ENCODE measurements at regions not wholly inside any gene's neighbourhood (a gene's known extent, or its start where the extent isn't known, plus 50 kb on each side); places are given as distances from the start of the nearest gene placed in this dataset.

GRCh38 chr4:173862754-173863153 is 332.7 kb upstream of the HAND2 start:
- DNase-seq (ENCODE audit: extremely low read depth in 1 of 4, low spot score in 3 of 4) (no peak), ATAC-seq (no peak), FAIRE-seq (no peak)
- no peak overlapping the region for H3K9ac ChIP-seq (ENCODE audit: insufficient read depth in 1 of 2, low read depth in 2 of 2, low read length in 2 of 2)
- CTCF ChIA-PET (ENCODE audit: low intra/inter-chr PET ratio): no interaction called here
- H3K36me3 ChIP-seq (ENCODE audit: control insufficient read depth, insufficient read depth, low read length): no peaks in the 10 kb centered on the region
- H3K79me2 ChIP-seq (ENCODE audit: control insufficient read depth, insufficient read depth, low read length): no peaks in the 10 kb centered on the region
- BruUV-seq (replicated peaks): no TSS peak
- TF ChIP-seq CEBPG (CRISPR knock-in tag; IDR thresholded peaks at IDR 0.05) (no peak), CEBPG (tag; conservative IDR thresholded peaks at IDR 0.05 in 1 of 2, IDR thresholded peaks at IDR 0.05 in 1 of 2) (peak in 1 of 2 experiments; percentile 73; a peak in 2 of 4 replicates), CEBPB (tag; IDR thresholded peaks at IDR 0.05) (peak; percentile 81), MBD2 (IDR thresholded peaks at IDR 0.05; ENCODE audit: borderline replicate concordance, low read depth) (no peak), NONO (IDR thresholded peaks at IDR 0.05; ENCODE audit: low read depth in 2 of 2, low read length in 1 of 2) (no peak)
- no peak overlapping the region for H3K4me2 ChIP-seq (ENCODE audit: insufficient read depth, low read length)
- H3K9me1 ChIP-seq (ENCODE audit: control insufficient read depth, insufficient read depth, low read length): no peaks in the 10 kb centered on the region
- no peaks in the 10 kb centered on the region for H3K9me3 ChIP-seq (replicated peaks; ENCODE audit: control insufficient read depth, insufficient read depth, low read depth, low read length)
- WGBS (ENCODE audit: insufficient coverage, low coverage, missing lambda C conversion rate): 12% methylated on average over 3 of the region's 3 CpGs
- no peaks in the 10 kb centered on the region for H3K27me3 ChIP-seq (ENCODE audit: control insufficient read depth in 2 of 2, insufficient read depth in 2 of 2, low read length in 2 of 2)
- no peak overlapping the region for H3K27ac ChIP-seq (ENCODE audit: extremely low read depth, low read depth, low read length)
- H3K4me1 ChIP-seq (replicated peaks in 1 of 2; ENCODE audit: control insufficient read depth in 2 of 2, insufficient read depth in 2 of 2, low read length in 2 of 2): no peaks in the 10 kb centered on the region
- intact Hi-C loops (cut with micrococcal nuclease) (no loop called here), in situ Hi-C loops (cut with MboI) (no loop called here)
- no peak overlapping the region for H3K4me3 ChIP-seq
- POLR2A ChIA-PET: no interaction called here
- no peaks in the 10 kb centered on the region for H4K20me1 ChIP-seq (replicated peaks; ENCODE audit: control insufficient read depth, insufficient read depth, low read length)
- H2AFZ ChIP-seq (ENCODE audit: low read depth, low read length): no peak overlapping the region

- Histone ChIP-seq H3K4me1 (replicated peaks in 1 of 2; ENCODE audit: control insufficient read depth in 2 of 2, insufficient read depth in 2 of 2, low read length in 2 of 2) (no peaks in the 10 kb centered on the region), H3K9ac (ENCODE audit: insufficient read depth in 1 of 2, low read depth in 2 of 2, low read length in 2 of 2) (no peak overlapping the region), H3K27ac (ENCODE audit: extremely low read depth, low read depth, low read length) (no peak overlapping the region), H2AFZ (ENCODE audit: low read depth, low read length) (no peak overlapping the region), H3K27me3 (ENCODE audit: control insufficient read depth in 2 of 2, insufficient read depth in 2 of 2, low read length in 2 of 2) (no peaks in the 10 kb centered on the region), H3K9me3 (replicated peaks; ENCODE audit: control insufficient read depth, insufficient read depth, low read depth, low read length) (no peaks in the 10 kb centered on the region), H3K79me2 (ENCODE audit: control insufficient read depth, insufficient read depth, low read length) (no peaks in the 10 kb centered on the region), H3K4me2 (ENCODE audit: insufficient read depth, low read length) (no peak overlapping the region), H3K4me3 (no peak overlapping the region), H3K9me1 (ENCODE audit: control insufficient read depth, insufficient read depth, low read length) (no peaks in the 10 kb centered on the region), H4K20me1 (replicated peaks; ENCODE audit: control insufficient read depth, insufficient read depth, low read length) (no peaks in the 10 kb centered on the region), H3K36me3 (ENCODE audit: control insufficient read depth, insufficient read depth, low read length) (no peaks in the 10 kb centered on the region)
- ATAC-seq: no peak
- ChIA-PET CTCF (ENCODE audit: low intra/inter-chr PET ratio) (no interaction called here), POLR2A (no interaction called here)
- no peak for DNase-seq (ENCODE audit: extremely low read depth in 1 of 4, low spot score in 3 of 4)
- no TSS peak for BruUV-seq (replicated peaks)
- in situ Hi-C loops (cut with MboI): no loop called here
- no peak for FAIRE-seq
- intact Hi-C loops (cut with micrococcal nuclease): no loop called here
- TF ChIP-seq CUX1 (CRISPR knock-in tag; IDR thresholded peaks at IDR 0.05): no peak
- WGBS (ENCODE audit: insufficient coverage, low coverage, missing lambda C conversion rate): 5% methylated on average over 2 of the region's 2 CpGs
Observed at GRCh38 chr4:173860094-173860493, 330.1 kb upstream of the HAND2 start.

Data from K562 (cell line).